HCT116 (cell line): ENCODE measurements at regions not wholly inside any gene's neighbourhood (a gene's known extent, or its start where the extent isn't known, plus 50 kb on each side); places are given as distances from the start of the nearest gene placed in this dataset.

Source experiments
- ATAC-seq: fragments of 200-7000 bp; cut with Tn5 transposase; 2 replicates; pipeline ENCODE4 v1.9.1; 2020; ENCODE audit warnings: mild to moderate bottlenecking, moderate library complexity
- BruUV-seq: library from RNA; stranded (reverse); fragments of 400-500 nt; replicated peaks from 2 replicates; lab custom pipeline; 2021; lab: Mats Ljungman, UMichigan
- CTCF ChIA-PET: fragments of 300-600 bp; sonication (Branson Sonifier 250); formaldehyde crosslinking; loops from one replicate; lab custom pipeline; 2021; ENCODE audit warnings: antibody characterized with exemption; lab: Charles Lee
- POLR2A ChIA-PET: fragments of 300-600, 350-600 bp; sonication (Branson Sonifier 250); formaldehyde crosslinking; loops from one replicate; lab custom pipeline; 2021; ENCODE audit warnings: antibody characterized with exemption; lab: Charles Lee
- RAD21 ChIA-PET, 2 experiments: fragments of 300-600 bp; sonication (Branson Sonifier 250); formaldehyde crosslinking; loops; one replicate each; lab custom pipeline; 2023; ENCODE audit warnings: low total read pairs in 2 of 2; ENCODE audit not compliant: uncharacterized antibody in 2 of 2, unreplicated experiment in 2 of 2, low non-redundant PET in 1 of 2; lab: Charles Lee
- DNase-seq: peaks from one replicate; pipeline ENCODE4 v3.0.0-alpha.2; 2010; ENCODE audit warnings: low read depth, low spot score
- H2AFZ ChIP-seq: fragments of 200-600 bp; shearing (Covaris generic), sonication (generic); 2 replicates; pipeline ENCODE4 v1.6.1; 2017; ENCODE audit warnings: low read depth, mixed run types, mixed read lengths, antibody characterized with exemption, low read length; ENCODE audit not compliant: poor library complexity, severe bottlenecking
- H3K27ac ChIP-seq: 2 replicates; pipeline ENCODE4 v1.5.1; 2012; ENCODE audit warnings: low read depth, low read length
- H3K27me3 ChIP-seq: fragments of 200-600 bp; sonication (generic); 2 replicates; pipeline ENCODE4 v1.6.1; 2016; ENCODE audit warnings: mixed run types, low read length, mixed read lengths; ENCODE audit not compliant: insufficient read depth
- H3K36me3 ChIP-seq, 2 experiments: fragments of 200-500 bp in 1 of 2; fragments of 200-600 bp in 1 of 2; sonication (Bioruptor generic) in 1 of 2; sonication (generic) in 1 of 2; 2 replicates each; pipeline versions ENCODE4 v1.5.1 to v1.6.1; 2014 to 2016; ENCODE audit warnings: low read length in 2 of 2, inconsistent platforms in 1 of 2, mixed read lengths in 1 of 2, mixed run types in 1 of 2; ENCODE audit not compliant: insufficient read depth in 2 of 2, control insufficient read depth in 1 of 2
- H3K4me1 ChIP-seq, 2 experiments: fragments of 200-600 bp in 1 of 2; sonication (generic) in 1 of 2; 2 replicates each; pipeline versions ENCODE4 v1.5.1 to v1.6.1; 2012 to 2017; ENCODE audit warnings: low read length in 2 of 2, inconsistent platforms in 1 of 2, mild to moderate bottlenecking in 1 of 2, mixed read lengths in 1 of 2, mixed run types in 1 of 2, moderate library complexity in 1 of 2; ENCODE audit not compliant: insufficient read depth in 2 of 2, control insufficient read depth in 1 of 2
- H3K4me2 ChIP-seq: fragments of 200-600 bp; sonication (generic); 2 replicates; pipeline ENCODE4 v1.6.1; 2017; ENCODE audit warnings: mixed run types, low read length, mixed read lengths
- H3K4me3 ChIP-seq, 2 experiments: fragments of 200-600 bp in 1 of 2; sonication (generic) in 1 of 2; replicated peaks in 1 of 2; 2 replicates each; pipeline ENCODE4 v1.5.1; 2011 to 2016; ENCODE audit warnings: low read length in 2 of 2, control low read depth in 1 of 2, low read depth in 1 of 2, mild to moderate bottlenecking in 1 of 2, mixed read lengths in 1 of 2, mixed run types in 1 of 2
- H3K79me2 ChIP-seq: fragments of 200-600 bp; sonication (generic); 2 replicates; pipeline ENCODE4 v1.6.1; 2017; ENCODE audit warnings: mild to moderate bottlenecking, mixed run types, low read length, moderate library complexity, mixed read lengths; ENCODE audit not compliant: insufficient read depth
- H3K9ac ChIP-seq: fragments of 200-600 bp; sonication (generic); 2 replicates; pipeline ENCODE4 v1.6.1; 2016; ENCODE audit warnings: low read length, mixed read lengths
- H3K9me2 ChIP-seq: fragments of 200-600 bp; sonication (generic), shearing (Covaris generic); 2 replicates; pipeline ENCODE4 v1.6.1; 2017; ENCODE audit warnings: mixed run types, mild to moderate bottlenecking, moderate library complexity; ENCODE audit not compliant: insufficient read depth
- H3K9me3 ChIP-seq, 2 experiments: fragments of 200-500 bp in 1 of 2; fragments of 200-600 bp in 1 of 2; sonication (Bioruptor generic) in 1 of 2; sonication (generic) in 1 of 2; 2 replicates each; pipeline ENCODE4 v1.6.1; 2014 to 2017; ENCODE audit warnings: low read length in 2 of 2, mixed read lengths in 2 of 2, inconsistent platforms in 1 of 2, low read depth in 1 of 2, mild to moderate bottlenecking in 1 of 2, mixed run types in 1 of 2, moderate library complexity in 1 of 2; ENCODE audit not compliant: control insufficient read depth in 1 of 2, insufficient read depth in 1 of 2
- H4K20me1 ChIP-seq: fragments of 200-600 bp; sonication (generic), shearing (Covaris generic); 2 replicates; pipeline ENCODE4 v1.6.1; 2017; ENCODE audit warnings: mixed run types, mild to moderate bottlenecking, moderate library complexity; ENCODE audit not compliant: insufficient read depth
- CBX3 ChIP-seq: IDR thresholded peaks from 2 replicates; pipeline ENCODE4 v1.6.1; 2012; ENCODE audit warnings: low read depth
- CEBPB ChIP-seq: IDR thresholded peaks from 2 replicates; pipeline ENCODE4 v1.6.1; 2012; ENCODE audit warnings: low read depth
- EGR1 ChIP-seq: IDR thresholded peaks from 2 replicates; pipeline ENCODE4 v1.6.1; 2012; ENCODE audit warnings: low read depth
- FOSL1 ChIP-seq: IDR thresholded peaks from 2 replicates; pipeline ENCODE4 v1.6.1; 2012; ENCODE audit warnings: low read depth
- MAX ChIP-seq: IDR thresholded peaks from 2 replicates; pipeline ENCODE4 v1.6.1; 2012
- RAD21 ChIP-seq: IDR thresholded peaks from 2 replicates; pipeline ENCODE4 v1.6.1; 2012; ENCODE audit warnings: low read depth, mild to moderate bottlenecking
- SIN3A ChIP-seq: IDR thresholded peaks from 2 replicates; pipeline ENCODE4 v1.6.1; 2012; ENCODE audit warnings: low read depth
- SRF ChIP-seq: IDR thresholded peaks from 2 replicates; pipeline ENCODE4 v1.6.1; 2012; ENCODE audit warnings: low read depth
- TCF7L2 ChIP-seq: IDR thresholded peaks from 2 replicates; pipeline ENCODE4 v1.7.0; 2011; ENCODE audit warnings: borderline replicate concordance, inconsistent platforms; ENCODE audit not compliant: insufficient read depth, insufficient read length; ENCODE audit errors: extremely low read depth
- ZNF274 ChIP-seq: fragments of 200-500 bp; sonication (Bioruptor generic); IDR thresholded peaks from 2 replicates; pipeline ENCODE4 v1.6.1; 2014; ENCODE audit warnings: mild to moderate bottlenecking, low read depth, low read length, inconsistent platforms
- intact Hi-C: fragments of 100-400 bp; cut with micrococcal nuclease; formaldehyde crosslinking; loops from 2 replicates; pipeline ENCODE4 v1.10.0; 2022
- TF ChIP-seq, protein P1 (sequence below): IDR thresholded peaks from 2 replicates; pipeline ENCODE4 v1.6.1; 2012

DNA sequence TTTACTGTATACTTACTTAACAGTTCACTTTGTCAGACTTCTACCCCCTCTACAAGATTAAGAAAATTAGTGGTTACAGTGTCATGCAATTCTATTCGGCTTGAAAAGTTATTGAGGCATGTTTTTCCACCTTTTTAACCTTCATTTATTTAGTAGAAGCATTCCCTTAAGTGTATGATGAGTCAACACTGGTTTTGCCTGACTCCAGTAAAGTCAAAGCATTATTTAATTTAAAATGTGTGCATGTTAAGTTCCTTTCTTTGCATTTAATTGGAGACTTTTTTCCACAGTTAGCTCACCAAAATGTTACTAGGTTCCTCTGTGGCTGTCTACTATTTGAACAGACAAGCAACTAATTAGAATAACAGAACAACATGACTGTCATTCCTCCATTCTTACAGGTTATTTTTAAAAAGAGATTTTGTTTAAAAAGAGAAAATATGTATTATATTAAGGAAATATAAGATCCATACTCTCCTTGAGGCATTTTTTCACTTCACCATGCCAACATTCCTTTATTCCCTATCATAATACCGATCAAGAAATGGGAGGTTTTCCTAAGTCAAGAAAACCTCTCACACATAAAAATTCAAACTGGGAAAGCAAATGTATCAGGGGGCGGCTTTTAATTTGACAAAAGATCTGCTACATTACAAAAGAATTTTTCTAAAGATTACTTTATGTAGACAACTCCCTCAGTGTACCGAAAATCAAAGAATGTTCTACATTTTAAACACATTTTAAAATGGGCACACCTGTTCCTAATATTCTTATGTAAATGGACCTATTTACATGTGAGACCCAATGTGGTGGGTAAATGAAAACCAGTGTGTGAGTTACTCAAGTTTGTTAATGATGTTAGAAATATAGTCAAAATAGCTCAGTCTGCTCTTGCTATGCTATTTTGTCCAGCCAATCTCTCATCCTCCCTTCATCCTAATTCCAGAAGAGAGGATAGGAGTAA is 361.2 kb downstream of the UTRN start:
- no peaks in the 10 kb centered on the region for H3K9me3 ChIP-seq
- H3K4me2 ChIP-seq: no peak overlapping the region
- ATAC-seq: no peak
- ChIA-PET POLR2A (no interaction called here), CTCF (interaction anchor here (1.0 kb wide), 1 partner anchor 491 kb away, joined by 3 read pairs; no protein-coding TSS in a partner anchor)
- no peak overlapping the region for H3K27ac ChIP-seq
- intact Hi-C loops: loop anchor here (5.0 kb wide), 1 partner anchor 381 kb away; no protein-coding TSS in a partner anchor
- H2AFZ ChIP-seq: no peak overlapping the region
- H3K79me2 ChIP-seq: no peaks in the 10 kb centered on the region
- H3K36me3 ChIP-seq: no peaks in the 10 kb centered on the region
- H3K9me2 ChIP-seq: no peaks in the 10 kb centered on the region
- no peak for DNase-seq
- TF ChIP-seq MAX: no peak
- TF ChIP-seq CBX3: no peak
- TF ChIP-seq, protein P1, sequence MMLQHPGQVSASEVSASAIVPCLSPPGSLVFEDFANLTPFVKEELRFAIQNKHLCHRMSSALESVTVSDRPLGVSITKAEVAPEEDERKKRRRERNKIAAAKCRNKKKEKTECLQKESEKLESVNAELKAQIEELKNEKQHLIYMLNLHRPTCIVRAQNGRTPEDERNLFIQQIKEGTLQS: no peak
- no peak for TF ChIP-seq SRF
- TF ChIP-seq TCF7L2: no peak
- no peak for TF ChIP-seq EGR1
- no peak for TF ChIP-seq RAD21
- TF ChIP-seq CEBPB: no peak
- TF ChIP-seq SIN3A: no peak
- TF ChIP-seq FOSL1: no peak
- no peak for TF ChIP-seq ZNF274
- TF ChIP-seq, all 23 proteins: peak for 0
- H3K4me3 ChIP-seq: no peak overlapping the region
- no peak overlapping the region for H3K9ac ChIP-seq
- no peaks in the 10 kb centered on the region for H3K27me3 ChIP-seq
- no TSS peak for BruUV-seq
- peaks cover 0 to 8% of the 10 kb centered on the region in 2 experiments; a peak in 2 of 4 replicates for H3K4me1 ChIP-seq
- H4K20me1 ChIP-seq: no peaks in the 10 kb centered on the region
- RAD21 ChIA-PET: no interaction called here
